Left colon (tissue), 2 donors: ENCODE measurements at regions not wholly inside any gene's neighbourhood (a gene's known extent, or its start where the extent isn't known, plus 50 kb on each side); places are given as distances from the start of the nearest gene placed in this dataset.
"Not testable (repeated sequence)": the region's sequence is repeated elsewhere in the genome, so short reads cannot be mapped to it uniquely, and the experiment has no call there.

Experiments used
- ATAC-seq: fragments of 200-7000 bp; cut with Tn5 transposase; one replicate; pipeline ENCODE4 v1.9.1; 2020; ENCODE audit warnings: mild to moderate bottlenecking, moderate library complexity
- DNase-seq, 2 donors: peaks; one replicate each; pipeline ENCODE4 v3.0.0-alpha.2; 2020
- intact Hi-C, 2 donors: fragments of 100-400 bp; cut with DNase I in 1 of 2; cut with micrococcal nuclease in 1 of 2; formaldehyde crosslinking; loops; one replicate each; pipeline versions ENCODE4 v1.11.2 to v1.14.0; 2022; cut with DNase I, micrococcal nuclease
- donor health status: DM: no; HTN: no; CAD: no.
- donor health status: DM: yes; HTN: yes; CAD: no.

DNA sequence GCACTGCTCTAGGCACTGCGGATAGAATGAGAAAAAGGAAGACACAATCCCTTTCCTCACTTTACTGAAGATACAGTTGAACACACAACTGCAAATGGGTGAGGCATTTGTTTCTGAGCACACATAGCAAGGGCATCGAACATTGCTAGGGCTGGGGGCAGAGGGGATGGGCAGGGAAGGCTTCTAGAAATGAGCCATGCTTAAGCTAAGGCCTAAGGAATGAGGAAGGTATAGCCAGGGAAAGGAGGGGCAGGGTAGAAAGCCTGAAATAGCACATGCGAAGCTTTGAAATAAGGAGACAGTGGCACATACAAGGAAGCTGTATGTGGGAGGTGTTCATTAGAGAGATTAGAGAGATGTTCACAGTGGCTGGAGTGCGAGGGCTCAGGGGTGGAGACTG lies 92.7 kb downstream of the KIF4B start:
- no peak for ATAC-seq
- intact Hi-C loops: no loop called here
- DNase-seq: no peak

DNA sequence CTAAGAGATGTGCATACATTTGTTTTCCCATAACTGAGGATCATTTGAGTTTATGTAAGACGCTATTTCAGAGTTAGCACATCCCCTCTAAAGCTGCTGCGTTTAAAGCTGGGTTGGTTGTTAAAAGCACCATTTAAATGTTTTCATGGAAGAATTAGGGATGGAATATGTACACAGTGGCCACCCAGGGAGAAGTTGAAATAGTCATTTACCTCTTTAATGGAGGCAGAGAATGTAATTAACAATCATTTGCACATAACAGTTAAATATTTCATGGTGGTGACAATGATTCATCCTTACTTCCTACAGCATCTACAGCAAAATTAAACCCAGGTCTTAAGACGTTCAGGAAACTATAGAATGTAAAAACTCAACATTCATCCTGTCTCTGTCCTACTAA lies 100.3 kb downstream of the KIF4B start:
- intact Hi-C loops: no loop called here
- no peak for DNase-seq
- no peak for ATAC-seq

DNA sequence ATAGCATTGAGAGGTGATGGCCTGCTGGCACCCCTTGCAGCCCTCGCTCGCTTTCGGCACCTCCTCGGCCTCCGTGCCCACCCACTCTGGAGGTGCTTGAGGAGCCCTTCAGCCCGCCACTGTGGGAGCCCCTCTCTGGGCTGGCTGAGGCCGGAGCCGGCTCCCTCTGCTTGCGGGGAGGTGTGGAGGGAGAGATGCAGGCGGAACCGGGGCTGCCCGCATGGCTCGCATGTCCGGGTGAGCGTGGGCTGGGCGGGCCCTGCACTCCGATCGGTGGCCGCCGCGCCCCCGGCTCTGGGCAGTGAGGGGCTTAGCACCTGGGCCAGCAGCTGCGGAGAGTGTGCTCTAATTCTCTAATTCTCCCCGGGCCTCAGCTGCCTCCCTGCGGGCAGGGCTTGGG lies 101.1 kb downstream of the KIF4B start:
- DNase-seq: no peak
- ATAC-seq: no peak
- intact Hi-C loops: no loop called here

DNA sequence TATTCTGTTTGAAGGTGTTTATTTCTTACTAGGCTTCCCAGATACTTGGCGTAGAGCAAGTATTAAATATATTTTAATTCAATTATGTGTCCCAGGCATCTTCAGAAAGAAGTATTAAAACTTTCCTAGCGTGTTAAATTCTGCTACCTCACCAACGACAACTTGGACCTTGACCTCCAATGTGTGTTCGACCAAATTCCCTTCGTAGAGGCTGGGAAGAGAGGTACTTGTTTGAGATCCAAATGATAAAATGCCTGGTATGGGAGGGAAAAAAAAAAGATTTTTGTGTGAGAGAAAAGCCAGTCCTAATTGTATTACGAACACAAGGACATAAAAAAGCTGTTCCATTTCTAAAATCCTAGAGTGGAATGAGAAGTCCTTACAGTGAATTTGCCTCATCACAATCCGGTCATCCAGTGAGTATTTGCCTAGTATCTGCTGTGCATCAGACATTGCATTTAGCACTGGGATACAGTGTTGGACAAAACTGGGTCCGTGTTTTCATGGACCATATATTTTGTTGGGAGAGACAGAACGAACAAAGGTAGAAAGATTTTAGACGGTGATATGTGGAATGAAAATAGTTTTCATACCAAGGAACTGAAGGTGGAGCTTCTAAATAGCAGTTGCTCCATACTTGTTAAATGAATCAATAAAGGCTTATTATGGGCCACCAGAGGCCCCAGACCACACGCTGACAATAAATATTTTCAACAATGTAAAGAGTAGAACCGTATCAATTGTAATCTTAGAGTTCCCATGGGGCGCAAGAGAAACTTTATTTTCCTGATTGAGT lies 103.1 kb downstream of the KIF4B start:
- DNase-seq (no peak), ATAC-seq (no peak)
- intact Hi-C loops: no loop called here

DNA sequence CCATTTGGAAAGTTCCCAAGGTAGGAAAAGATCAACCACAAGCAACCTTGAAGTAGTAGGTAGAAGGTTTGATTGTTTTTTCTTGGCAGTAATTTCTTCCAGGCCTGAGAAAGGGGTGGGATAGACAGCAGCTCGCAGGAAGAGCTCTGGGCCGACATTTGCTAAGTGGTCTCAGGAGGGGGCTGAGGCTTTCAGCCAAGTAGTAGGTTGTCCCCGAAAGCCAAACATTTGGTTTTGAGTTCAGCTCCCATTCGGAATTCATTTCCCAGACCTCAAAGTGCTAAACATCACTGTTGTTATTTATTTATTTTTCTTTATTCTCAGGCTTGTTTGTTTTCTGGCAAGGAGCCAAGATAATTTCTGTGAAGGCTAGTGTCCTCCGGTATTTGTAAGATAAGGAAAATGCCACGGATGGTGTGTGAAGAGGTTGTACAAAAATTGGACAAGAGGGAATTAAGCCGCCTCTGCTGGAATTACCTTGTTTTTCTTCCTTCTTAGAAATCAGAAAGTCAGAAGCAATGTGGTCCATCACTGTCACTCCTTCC lies 112.1 kb downstream of the KIF4B start:
- DNase-seq: no peak
- ATAC-seq: no peak
- intact Hi-C loops: no loop called here

DNA sequence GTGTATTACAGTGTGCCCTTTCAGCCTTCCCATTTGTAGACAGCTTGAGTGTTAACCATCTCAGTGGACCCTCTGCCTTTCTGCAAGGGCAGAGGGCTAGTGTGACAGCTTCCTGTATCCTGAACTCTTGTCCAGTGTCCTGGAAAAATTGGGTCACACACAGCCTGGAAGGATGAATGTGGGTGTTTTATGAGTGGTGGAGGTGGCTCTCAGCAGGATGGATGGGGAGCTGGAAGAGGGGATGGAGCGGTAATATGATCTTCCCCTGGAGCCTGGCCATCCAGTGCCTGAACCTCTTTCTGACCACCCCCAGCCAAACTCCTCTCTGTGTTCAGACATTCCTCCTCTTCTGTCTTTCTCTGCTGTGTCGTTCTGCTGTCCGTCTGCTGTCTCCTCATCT lies 113.0 kb downstream of the KIF4B start:
- intact Hi-C loops: no loop called here
- DNase-seq: no peak
- ATAC-seq: no peak

DNA sequence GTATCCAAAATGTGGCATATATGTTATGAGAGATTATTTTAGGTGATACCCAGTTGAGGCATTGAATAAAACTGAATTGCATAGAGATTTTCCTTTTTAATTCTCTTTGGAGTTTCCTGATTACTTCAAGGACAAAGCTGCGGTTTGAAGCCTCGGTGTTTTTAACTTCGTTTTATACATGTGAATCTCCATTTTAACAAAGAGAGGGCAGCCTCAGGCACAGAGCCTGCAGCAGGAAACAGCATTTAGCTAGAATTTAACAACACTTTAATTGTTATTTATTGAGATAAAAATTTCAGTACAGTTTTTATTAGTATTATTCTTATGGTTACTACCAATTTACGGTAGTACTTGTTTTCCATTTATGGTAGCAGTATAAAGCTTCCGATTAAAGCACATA lies 114.0 kb downstream of the KIF4B start:
- intact Hi-C loops: no loop called here

DNA sequence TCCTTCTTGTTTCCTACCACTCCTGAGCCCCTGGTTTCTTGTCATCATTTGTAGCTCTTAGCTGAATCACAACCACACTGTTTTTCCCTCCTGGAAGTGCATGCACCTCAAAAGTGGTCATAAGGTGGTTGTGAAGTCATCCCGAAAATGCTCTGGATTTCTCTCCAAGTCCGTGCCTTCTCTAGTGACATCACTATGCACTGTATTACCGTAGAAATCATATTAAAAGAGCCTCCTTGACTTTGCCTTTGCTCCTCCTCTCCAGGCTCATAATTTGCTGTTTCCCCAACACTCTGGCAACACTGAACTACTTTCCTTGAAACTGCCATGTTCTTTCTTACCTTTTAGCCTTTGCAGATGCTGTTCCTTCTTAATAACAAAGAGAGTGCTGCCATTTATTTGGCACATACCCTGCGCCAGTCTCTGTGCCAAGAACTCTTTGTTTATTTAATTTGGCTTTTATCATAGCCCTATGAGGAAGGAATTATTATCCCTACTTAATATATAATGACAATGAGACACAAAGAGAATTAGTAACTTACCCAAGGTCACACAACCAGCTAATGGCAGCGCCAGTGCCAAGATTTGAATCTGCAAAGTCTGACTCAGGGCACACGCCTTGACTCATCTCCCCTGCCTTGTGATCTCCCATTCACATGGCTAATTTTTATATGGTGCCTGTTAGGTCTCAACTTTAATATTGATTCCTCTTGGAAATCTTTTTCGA lies 115.4 kb downstream of the KIF4B start:
- intact Hi-C loops: no loop called here
- DNase-seq (no peak), ATAC-seq (no peak)

More for the DNA sequence above, 114.0 kb downstream of the KIF4B start:
- DNase-seq: no peak
- no peak for ATAC-seq

DNA sequence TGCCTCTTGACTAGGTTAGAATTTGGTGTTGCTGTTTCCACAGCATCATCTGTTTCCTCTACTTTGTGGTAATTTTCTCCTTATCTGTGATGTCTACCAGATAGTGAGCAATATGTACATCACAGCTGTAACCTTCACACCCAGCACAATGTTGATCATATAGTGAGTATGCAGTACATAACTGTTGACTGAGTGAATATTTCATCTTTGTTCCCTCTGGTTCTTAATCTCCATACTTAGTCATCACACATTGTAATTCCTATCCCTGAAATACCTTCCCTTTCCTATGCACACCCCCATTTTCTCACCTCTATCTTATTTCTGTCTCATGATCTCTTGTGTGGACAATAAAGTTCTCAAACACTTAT lies 115.9 kb downstream of the KIF4B start:
- intact Hi-C loops: no loop called here
- DNase-seq (no peak), ATAC-seq (no peak)

DNA sequence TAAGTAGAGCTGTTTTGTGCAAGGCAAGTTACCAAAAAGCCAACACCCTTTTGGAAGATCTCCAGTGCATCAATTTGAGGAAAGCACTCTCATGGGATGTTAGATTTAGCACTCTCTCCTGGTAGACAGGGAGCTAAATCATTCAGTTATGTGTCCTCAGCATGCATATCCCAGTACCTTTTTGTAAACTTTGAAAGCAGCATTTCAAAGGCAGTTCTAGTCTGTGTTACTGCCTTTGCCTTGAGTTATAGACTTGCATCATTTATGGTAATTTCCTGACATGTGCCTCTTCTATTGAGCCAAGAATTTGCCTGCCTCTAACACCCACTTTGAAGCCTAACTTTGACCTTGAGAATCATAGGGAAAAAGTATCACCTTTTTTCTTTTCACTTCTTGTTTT lies 120.6 kb downstream of the KIF4B start:
- ATAC-seq: no peak

DNA sequence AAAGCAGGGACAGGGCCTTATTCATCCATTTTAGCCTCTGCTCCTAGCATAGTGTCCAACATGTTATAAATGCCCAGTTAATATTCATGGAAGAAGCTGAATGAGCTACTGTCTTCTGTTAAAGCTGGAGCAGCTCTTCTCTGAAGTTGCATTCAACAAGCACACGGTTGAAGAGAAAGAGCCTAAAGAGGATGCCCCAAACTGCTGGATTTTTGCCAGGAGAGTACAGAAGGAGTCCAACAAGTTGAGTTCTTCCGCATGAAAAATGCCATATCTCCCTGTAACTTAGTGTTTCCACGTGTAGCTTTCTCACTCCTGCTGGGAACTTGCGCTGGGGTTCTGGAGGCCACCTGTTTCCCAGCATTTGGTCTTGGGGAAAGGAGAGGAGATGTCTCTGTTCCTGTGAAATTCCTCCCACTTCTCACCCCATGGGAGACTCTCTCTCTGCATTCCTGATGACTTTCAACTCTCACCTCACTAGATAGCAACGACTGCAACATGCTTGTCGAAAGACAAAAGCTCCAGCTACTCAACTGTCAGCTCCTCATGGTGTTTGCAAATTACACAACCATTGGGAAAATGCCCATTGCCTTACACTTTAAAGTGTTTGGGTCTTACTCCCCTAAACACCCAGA lies 122.8 kb downstream of the KIF4B start:
- no peak for ATAC-seq
- DNase-seq: no peak
- intact Hi-C loops: no loop called here

More for the DNA sequence above, 120.6 kb downstream of the KIF4B start:
- DNase-seq: no peak
- intact Hi-C loops: no loop called here

DNA sequence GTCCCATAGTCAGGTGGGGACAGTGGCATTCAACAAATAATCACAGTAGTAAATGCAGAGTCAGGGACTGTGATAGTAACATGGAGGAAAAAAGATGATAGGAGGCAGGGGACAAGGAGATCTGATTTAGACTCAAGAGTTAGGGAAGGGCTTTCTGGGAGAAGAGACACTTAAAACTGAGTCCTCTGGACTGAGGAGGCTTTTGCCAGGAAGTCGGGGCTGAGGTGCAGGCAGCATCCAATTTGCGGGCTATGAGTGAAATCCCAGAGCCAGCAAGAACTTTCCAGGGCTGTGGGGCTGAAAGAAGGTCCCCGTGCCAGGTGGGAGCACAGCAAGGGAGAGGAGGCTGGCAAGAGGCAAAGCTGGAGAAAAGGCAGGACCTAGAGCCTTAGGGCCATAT lies 124.1 kb downstream of the KIF4B start:
- ATAC-seq: no peak
- intact Hi-C loops: no loop called here
- no peak for DNase-seq

DNA sequence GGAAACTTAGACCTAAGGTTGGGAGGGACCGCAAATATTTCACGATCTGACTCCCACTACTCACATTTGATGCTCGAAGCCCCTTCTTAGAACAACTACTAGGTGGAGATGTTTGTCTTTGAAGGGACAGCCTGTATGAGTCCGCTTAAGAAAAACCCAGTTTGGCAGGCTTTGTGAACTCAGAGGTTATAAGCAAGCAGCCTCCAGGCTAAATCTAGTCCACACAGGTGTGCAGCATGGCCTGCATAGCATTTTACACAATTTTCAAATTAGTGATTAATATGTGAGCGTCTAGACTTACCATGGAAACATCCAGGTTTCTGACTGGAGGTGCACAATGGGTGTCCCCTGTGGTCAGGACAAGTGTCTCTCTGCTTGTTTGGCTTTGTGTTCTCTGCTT lies 127.1 kb downstream of the KIF4B start:
- DNase-seq (no peak), ATAC-seq (no peak)
- intact Hi-C loops: no loop called here

DNA sequence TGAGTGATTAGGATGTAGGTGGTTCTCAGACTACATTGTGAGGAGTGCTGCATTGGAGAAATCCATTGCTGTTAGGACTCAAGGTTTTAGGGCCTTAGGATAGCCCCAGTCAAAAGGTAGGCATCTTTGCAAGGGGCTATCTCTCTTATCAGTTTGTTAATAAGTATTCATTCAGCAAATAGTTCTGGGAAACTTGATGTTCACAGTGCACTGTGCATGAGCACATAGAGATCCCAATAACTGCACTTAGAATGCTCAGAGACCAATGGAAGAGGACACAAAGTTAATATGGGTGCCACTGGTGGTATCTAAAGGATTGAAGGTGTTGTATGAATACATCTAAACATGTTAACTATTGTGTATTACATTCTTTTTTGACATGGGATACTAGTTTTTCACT lies 131.4 kb downstream of the KIF4B start:
- intact Hi-C loops: no loop called here
- DNase-seq: no peak
- ATAC-seq: no peak

DNA sequence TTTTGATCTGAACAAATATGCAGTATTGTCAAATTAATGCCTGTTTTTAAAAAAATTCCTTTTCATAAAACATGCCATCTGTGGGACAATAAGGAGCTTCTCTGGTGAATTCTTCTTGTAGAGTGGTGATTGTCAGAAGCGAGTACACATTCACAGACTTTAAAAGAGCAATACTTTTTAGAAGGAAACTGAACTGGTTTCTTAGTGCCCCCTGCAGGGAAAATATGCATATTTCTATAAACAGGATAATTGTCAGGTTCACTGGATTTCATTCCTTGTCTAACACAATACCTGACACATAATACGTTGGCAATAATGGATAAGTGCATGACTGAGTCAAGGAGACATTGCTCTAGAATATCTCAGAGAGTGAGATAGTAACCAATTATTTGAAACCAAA lies 133.7 kb downstream of the KIF4B start:
- ATAC-seq: no peak

DNA sequence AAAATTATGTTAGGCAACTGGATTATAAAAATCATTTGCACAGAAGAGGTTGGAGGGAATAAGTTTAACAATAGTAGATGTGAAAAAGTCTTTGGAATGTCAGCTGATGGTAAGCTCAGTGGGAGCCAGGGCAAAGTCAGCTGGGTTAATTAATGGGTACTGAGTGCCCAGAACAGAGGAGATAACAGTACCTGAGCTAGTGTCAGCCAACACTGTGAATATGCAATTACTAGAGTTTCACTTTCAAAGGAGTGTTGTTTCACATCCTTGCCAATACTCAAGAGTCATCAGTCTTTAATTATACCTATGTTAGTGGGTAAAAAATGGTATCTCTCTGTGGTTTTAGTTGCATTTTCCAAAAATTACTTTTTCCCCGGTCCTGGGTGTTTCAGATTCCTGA lies 135.1 kb downstream of the KIF4B start:
- DNase-seq: no peak
- intact Hi-C loops: no loop called here
- no peak for ATAC-seq

More for the DNA sequence above, 133.7 kb downstream of the KIF4B start:
- no peak for DNase-seq
- intact Hi-C loops: no loop called here

DNA sequence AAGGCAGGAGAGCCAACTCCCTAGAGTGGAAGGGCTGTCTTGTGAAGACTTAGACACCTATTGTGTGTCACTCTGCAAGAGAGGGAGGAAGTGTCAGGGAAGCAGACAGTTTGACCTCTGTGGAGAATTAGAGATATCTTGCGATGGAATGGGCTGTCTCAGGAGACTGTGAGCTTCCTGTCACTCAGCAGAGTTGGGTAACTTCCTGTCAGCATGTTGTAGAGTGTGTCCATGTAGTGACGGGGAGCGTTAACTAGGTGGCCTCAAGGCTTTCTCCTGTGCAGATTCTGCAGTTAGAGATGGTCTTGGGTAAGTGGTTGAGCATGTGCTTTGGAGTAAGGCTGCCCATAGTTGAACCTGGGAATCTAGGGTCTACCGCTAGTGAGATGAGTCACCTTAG lies 136.5 kb downstream of the KIF4B start:
- intact Hi-C loops: no loop called here
- no peak for ATAC-seq
- DNase-seq: no peak

DNA sequence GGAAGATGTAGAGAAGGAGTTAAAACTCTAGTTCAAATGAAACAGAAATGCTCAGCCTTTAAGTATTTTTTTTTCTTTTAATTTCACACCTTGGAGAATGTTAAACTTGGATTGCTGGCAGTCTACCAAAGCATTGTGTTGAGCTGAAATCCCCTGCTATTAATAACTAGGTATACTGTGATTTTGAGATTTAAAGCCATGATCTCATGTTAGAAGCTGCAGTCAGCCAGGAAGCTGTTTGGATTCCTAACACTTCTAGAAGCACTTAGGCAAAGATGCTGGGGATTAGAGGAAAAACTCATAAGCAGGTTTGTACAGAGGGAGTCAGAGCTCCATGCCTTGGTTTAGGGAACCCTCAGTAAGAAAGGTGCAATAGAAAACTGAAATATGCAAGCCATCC lies 141.4 kb downstream of the KIF4B start:
- ATAC-seq (no peak), DNase-seq (no peak)
- intact Hi-C loops: no loop called here

DNA sequence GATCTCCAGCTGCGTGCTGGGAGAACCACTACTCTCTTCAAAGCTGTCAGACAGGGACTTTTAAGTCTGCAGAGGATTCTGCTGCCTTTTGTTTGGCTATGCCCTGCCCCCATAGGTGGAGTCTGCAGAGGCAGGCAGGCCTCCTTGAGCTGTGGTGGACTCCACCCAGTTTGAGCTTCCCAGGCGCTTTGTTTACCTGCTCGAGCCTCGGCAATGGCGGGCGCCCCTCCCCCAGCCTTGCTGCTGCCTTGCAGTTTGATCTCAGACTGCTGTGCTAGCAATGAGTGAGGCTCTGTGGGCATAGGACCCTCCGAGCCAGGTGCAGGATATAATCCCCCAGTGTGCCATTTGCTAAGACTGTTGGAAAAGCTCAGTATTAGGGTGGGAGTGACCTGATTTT lies 149.5 kb downstream of the KIF4B start:
- intact Hi-C loops, ATAC-seq, DNase-seq: not testable (repeated sequence)

DNA sequence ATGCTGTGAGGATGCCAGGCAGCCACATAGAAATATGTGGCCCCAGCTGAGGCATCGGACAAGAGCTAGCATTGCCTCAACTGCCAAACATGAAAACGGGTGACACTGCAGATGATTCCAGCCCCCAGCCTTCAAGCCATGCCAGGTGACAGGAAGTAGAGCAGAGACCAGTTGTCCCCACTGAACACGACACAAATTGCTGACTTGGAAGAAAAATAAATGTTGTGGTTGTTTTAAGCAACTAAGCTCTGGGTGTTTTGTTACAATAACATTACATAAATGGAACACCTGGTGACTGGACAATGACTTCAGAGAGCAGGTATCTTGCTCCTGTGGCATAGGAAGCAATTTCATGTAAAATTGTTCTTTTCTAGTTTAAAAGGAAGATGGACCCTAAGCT lies 154.2 kb downstream of the KIF4B start:
- intact Hi-C loops: no loop called here
- ATAC-seq: no peak
- no peak for DNase-seq
